Astrocyte of the cerebellum (primary cell): ENCODE measurements at regions not wholly inside any gene's neighbourhood (a gene's known extent, or its start where the extent isn't known, plus 50 kb on each side); places are given as distances from the start of the nearest gene placed in this dataset.

Experiments used
- DNase-seq: peaks from one replicate; pipeline ENCODE4 v3.0.0-alpha.2; 2011; ENCODE audit warnings: low read depth
- H3K4me3 ChIP-seq: 2 replicates; pipeline ENCODE4 v1.5.1; 2011; ENCODE audit warnings: mild to moderate bottlenecking, low read depth, low read length, moderate library complexity
- CTCF ChIP-seq: IDR thresholded peaks from 2 replicates; pipeline ENCODE4 v1.5.1; 2012; ENCODE audit warnings: low read length, low read depth, moderate library complexity, mild to moderate bottlenecking; ENCODE audit errors: missing control alignments
- in situ Hi-C: cut with HindIII; loops from 2 replicates; pipeline ENCODE4 v1.10.0; 2017; ENCODE audit warnings: low sequenced_read_pairs

- in situ Hi-C loops = loop anchor here (25.0 kb wide), 1 partner anchor 431 kb away; no protein-coding TSS in a partner anchor
- no peak for TF ChIP-seq CTCF
- no peak for DNase-seq
- H3K4me3 ChIP-seq = no peak overlapping the region
Observed at GRCh38 chr12:91818227-91819131, 327.2 kb downstream of the BTG1 start.

DNA sequence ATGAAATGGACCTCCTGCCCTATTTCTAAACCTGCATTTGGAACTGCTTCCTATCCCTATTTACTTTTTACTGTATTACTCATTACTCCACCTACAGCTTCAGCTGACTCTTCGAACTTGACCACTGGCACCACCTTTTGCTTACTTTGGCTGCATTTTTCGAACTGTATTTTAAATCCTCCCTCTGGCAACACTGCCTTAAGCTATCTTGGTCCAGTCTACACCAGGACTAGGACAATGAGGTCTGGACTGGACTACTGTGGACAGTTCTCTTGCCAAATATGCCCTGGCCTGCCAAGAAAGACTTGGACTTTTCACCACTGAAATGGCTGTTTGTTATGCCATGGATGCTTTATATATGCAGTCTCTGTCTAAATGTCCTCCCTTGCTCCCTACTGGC, 328.1 kb downstream of the BTG1 start:
- TF ChIP-seq CTCF = peak; percentile 3

GRCh38 chr12:91813701-91814100, 331.9 kb downstream of the BTG1 start:
- TF ChIP-seq CTCF = no peak
- no peak overlapping the region for H3K4me3 ChIP-seq
- in situ Hi-C loops = loop anchor here (25.0 kb wide), 1 partner anchor 426 kb away; no protein-coding TSS in a partner anchor
- no peak for DNase-seq

More for the DNA sequence above, 328.1 kb downstream of the BTG1 start:
- in situ Hi-C loops = loop anchor here (25.0 kb wide), 1 partner anchor 430 kb away; no protein-coding TSS in a partner anchor
- H3K4me3 ChIP-seq = no peak overlapping the region
- peak; percentile 42 for DNase-seq

DNA sequence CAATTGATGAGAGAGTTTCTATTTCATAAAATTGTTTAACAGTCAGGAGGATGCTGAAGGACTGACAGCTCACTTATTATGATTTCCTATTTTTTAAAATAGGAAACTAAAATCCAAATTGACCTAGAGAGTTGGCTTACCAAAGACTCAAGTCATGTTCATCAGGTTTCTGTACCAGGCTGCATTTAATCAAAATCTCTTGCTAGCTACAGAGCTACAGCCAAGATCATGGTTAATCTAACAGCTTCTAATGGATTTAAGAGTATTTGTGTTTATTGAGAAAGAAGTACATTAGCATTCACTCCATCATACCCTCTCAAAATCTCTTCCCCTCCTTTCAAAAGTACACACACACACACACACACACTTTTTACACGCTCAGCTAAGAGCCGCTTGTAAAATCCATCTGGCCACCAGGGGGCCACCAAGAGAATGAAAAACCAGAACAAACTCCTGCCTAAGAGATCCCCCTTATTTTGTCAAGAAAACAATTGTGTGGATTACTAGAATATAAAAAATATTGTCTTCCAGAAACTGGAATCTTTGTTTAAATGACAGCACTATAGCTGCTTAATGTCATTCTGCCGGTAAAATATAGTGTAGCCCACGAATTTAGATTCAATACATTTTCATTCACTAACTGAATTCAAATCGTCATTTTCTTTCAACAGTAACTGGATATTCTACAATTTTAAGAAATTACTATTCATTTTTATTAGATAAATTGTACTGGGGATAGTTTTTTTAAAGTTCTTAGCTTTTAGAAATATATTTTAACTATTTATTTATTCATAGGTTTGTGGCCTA, 334.0 kb downstream of the BTG1 start:
- in situ Hi-C loops = loop anchor here (25.0 kb wide), 1 partner anchor 424 kb away; no protein-coding TSS in a partner anchor
- TF ChIP-seq CTCF = peak; percentile 79
- DNase-seq = peak; percentile 43
- H3K4me3 ChIP-seq = no peak overlapping the region

- no peak for TF ChIP-seq CTCF
Observed at GRCh38 chr12:91810531-91811451, 334.9 kb downstream of the BTG1 start.

More at GRCh38 chr12:91810531-91811451, 334.9 kb downstream of the BTG1 start:
- DNase-seq = no peak
- no peak overlapping the region for H3K4me3 ChIP-seq
- in situ Hi-C loops = loop anchor here (25.0 kb wide), 1 partner anchor 423 kb away; no protein-coding TSS in a partner anchor
